Upper lobe of left lung (tissue), 4 donors: ENCODE measurements at regions not wholly inside any gene's neighbourhood (a gene's known extent, or its start where the extent isn't known, plus 50 kb on each side); places are given as distances from the start of the nearest gene placed in this dataset.

Source experiments
- EP300 ChIP-seq, 4 donors: sonication (generic); formaldehyde crosslinking; IDR thresholded peaks; one replicate each; pipeline ENCODE4 v1.5.1; 2017; ENCODE audit warnings: antibody characterized with exemption in 4 of 4, control low read depth in 2 of 4
- POLR2A ChIP-seq, 4 donors: fragments of 450-650 bp; IDR thresholded peaks; one replicate each; pipeline ENCODE4 v1.5.1; 2016 to 2017; ENCODE audit warnings: antibody characterized with exemption in 4 of 4, mild to moderate bottlenecking in 2 of 4
- TF ChIP-seq, protein P1 (sequence below), 6 experiments: fragments of 450-650 bp in 4 of 6; fragments of 200-600 bp in 2 of 6; sonication (generic) in 2 of 6; IDR thresholded peaks; one replicate each; pipeline ENCODE4 v1.5.1; 2016 to 2019; ENCODE audit warnings: antibody characterized with exemption in 6 of 6

DNA sequence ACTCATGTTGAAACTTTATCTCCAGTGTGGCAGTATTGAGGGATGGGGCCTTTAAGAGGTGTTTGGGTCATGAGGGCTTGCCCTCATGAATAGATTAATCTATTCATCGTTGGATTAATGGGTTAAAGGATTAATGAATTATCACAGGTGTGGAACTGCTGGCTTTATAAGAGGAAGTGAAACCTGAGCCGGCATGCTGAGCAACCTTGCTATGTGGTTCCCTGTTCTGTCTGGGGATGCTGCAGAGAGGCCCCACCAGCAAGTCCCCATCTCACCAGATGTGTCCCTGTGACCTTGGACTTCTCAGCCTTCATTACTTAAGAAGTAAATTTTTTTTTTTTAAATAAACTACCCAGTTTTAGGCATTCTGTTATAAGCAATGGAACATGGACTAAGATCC, 109.6 kb downstream of the DYRK2 start:
- TF ChIP-seq, protein P1, sequence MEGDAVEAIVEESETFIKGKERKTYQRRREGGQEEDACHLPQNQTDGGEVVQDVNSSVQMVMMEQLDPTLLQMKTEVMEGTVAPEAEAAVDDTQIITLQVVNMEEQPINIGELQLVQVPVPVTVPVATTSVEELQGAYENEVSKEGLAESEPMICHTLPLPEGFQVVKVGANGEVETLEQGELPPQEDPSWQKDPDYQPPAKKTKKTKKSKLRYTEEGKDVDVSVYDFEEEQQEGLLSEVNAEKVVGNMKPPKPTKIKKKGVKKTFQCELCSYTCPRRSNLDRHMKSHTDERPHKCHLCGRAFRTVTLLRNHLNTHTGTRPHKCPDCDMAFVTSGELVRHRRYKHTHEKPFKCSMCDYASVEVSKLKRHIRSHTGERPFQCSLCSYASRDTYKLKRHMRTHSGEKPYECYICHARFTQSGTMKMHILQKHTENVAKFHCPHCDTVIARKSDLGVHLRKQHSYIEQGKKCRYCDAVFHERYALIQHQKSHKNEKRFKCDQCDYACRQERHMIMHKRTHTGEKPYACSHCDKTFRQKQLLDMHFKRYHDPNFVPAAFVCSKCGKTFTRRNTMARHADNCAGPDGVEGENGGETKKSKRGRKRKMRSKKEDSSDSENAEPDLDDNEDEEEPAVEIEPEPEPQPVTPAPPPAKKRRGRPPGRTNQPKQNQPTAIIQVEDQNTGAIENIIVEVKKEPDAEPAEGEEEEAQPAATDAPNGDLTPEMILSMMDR (IDR thresholded peaks at IDR 0.05) = no peak
- TF ChIP-seq POLR2A (IDR thresholded peaks at IDR 0.05) (no peak), EP300 (IDR thresholded peaks at IDR 0.05) (no peak)
